ENCODE measurements at regions not wholly inside any gene's neighbourhood (a gene's known extent, or its start where the extent isn't known, plus 50 kb on each side); places are given as distances from the start of the nearest gene placed in this dataset.

GRCh38 chr14:22036541-22037239, 363.1 kb upstream of the OR4E1 start:
- DNase-seq (ENCODE audit: low spot score), result no peak

GRCh38 chr14:22026527-22026926, 352.9 kb upstream of the OR4E1 start:
- DNase-seq (ENCODE audit: low spot score), result no peak

- DNase-seq (ENCODE audit: low spot score), result no peak
Measured at GRCh38 chr14:22025879-22026278, 352.3 kb upstream of the OR4E1 start.

- DNase-seq (ENCODE audit: low spot score), result no peak
Measured at GRCh38 chr14:22024137-22024536, 350.5 kb upstream of the OR4E1 start.

GRCh38 chr14:22018890-22019289, 345.3 kb upstream of the OR4E1 start:
- DNase-seq (ENCODE audit: low spot score), result no peak

- DNase-seq (ENCODE audit: low spot score), result no peak
Measured at GRCh38 chr14:22012452-22012851, 338.8 kb upstream of the OR4E1 start.

GRCh38 chr14:22011253-22011642, 337.6 kb upstream of the OR4E1 start:
- DNase-seq (ENCODE audit: low spot score), result no peak

- DNase-seq (ENCODE audit: low spot score), result no peak
Measured at GRCh38 chr14:22010545-22011252, 337.1 kb upstream of the OR4E1 start.

GRCh38 chr14:22008766-22009165, 335.1 kb upstream of the OR4E1 start:
- DNase-seq (ENCODE audit: low spot score), result no peak

GRCh38 chr14:22007784-22008412, 334.3 kb upstream of the OR4E1 start:
- DNase-seq (ENCODE audit: low spot score), result no peak

GRCh38 chr14:22007363-22007762, 333.7 kb upstream of the OR4E1 start:
- DNase-seq (ENCODE audit: low spot score), result no peak

GRCh38 chr14:22003461-22003860, 329.8 kb upstream of the OR4E1 start:
- DNase-seq (ENCODE audit: low spot score), result no peak

GRCh38 chr14:22002860-22003284, 329.3 kb upstream of the OR4E1 start:
- peak; percentile 7 for DNase-seq (ENCODE audit: low spot score)

- no peak for DNase-seq (ENCODE audit: low spot score)
Measured at GRCh38 chr14:21999402-21999801, 325.8 kb upstream of the OR4E1 start.

- DNase-seq (ENCODE audit: low spot score), result peak; percentile 53
Measured at GRCh38 chr14:21997300-21997699, 323.7 kb upstream of the OR4E1 start.

- DNase-seq (ENCODE audit: low spot score), result no peak
Measured at GRCh38 chr14:21995332-21995731, 321.7 kb upstream of the OR4E1 start.

- no peak for DNase-seq (ENCODE audit: low spot score)
Measured at GRCh38 chr14:21993837-21994236, 320.2 kb upstream of the OR4E1 start.

- DNase-seq (ENCODE audit: low spot score), result no peak
Measured at GRCh38 chr14:21993070-21993469, 319.5 kb upstream of the OR4E1 start.

- DNase-seq (ENCODE audit: low spot score), result no peak
Measured at GRCh38 chr14:21991130-21991529, 317.5 kb upstream of the OR4E1 start.

- peak; percentile 9 for DNase-seq (ENCODE audit: low spot score)
Measured at GRCh38 chr14:21990116-21990515, 316.5 kb upstream of the OR4E1 start.

GRCh38 chr14:21989090-21989489, 315.5 kb upstream of the OR4E1 start:
- no peak for DNase-seq (ENCODE audit: low spot score)

GRCh38 chr14:21988413-21988812, 314.8 kb upstream of the OR4E1 start:
- no peak for DNase-seq (ENCODE audit: low spot score)

GRCh38 chr14:21987937-21988336, 314.3 kb upstream of the OR4E1 start:
- DNase-seq (ENCODE audit: low spot score), result peak; percentile 46

All from pons (tissue), 1 donor.